CD4-positive, alpha-beta T cell treated with Interleukin-17A for 1 hour (primary cell): ENCODE measurements at regions not wholly inside any gene's neighbourhood (a gene's known extent, or its start where the extent isn't known, plus 50 kb on each side); places are given as distances from the start of the nearest gene placed in this dataset.
"Not testable (repeated sequence)": the region's sequence is repeated elsewhere in the genome, so short reads cannot be mapped to it uniquely, and the experiment has no call there.

Experiments used
- DNase-seq: peaks from one replicate; pipeline ENCODE4 v3.0.0-alpha.2; 2020

DNA sequence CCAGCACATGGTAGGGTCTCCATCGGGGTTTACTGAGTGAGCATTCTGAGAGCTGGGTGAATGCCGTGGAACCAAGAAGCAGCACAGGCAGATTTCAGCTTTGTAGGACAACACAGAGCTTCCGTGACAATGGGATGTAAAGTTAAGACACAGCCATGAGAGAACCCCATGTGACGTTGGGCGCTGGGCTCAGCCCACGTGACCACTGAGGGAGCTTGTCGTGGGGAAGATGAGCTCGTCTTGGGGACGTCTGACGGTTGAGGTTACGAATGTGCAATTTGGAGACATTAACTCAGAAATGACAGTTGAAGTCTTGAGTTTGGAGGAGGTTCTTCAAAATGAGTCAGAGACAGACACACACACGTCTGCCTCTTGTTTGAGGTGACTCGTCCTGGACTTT lies 51.5 kb upstream of the MUC20 start:
- not testable (repeated sequence) for DNase-seq

GRCh38 chr3:195668131-195668766 lies 52.5 kb upstream of the MUC20 start:
- DNase-seq = not testable (repeated sequence)

- DNase-seq = not testable (repeated sequence)
Measured at GRCh38 chr3:195665311-195665710, 55.5 kb upstream of the MUC20 start.

GRCh38 chr3:195664131-195664530 lies 56.6 kb upstream of the MUC20 start:
- DNase-seq = not testable (repeated sequence)

- DNase-seq = not testable (repeated sequence)
Measured at GRCh38 chr3:195659136-195659533, 61.6 kb upstream of the MUC20 start.

DNA sequence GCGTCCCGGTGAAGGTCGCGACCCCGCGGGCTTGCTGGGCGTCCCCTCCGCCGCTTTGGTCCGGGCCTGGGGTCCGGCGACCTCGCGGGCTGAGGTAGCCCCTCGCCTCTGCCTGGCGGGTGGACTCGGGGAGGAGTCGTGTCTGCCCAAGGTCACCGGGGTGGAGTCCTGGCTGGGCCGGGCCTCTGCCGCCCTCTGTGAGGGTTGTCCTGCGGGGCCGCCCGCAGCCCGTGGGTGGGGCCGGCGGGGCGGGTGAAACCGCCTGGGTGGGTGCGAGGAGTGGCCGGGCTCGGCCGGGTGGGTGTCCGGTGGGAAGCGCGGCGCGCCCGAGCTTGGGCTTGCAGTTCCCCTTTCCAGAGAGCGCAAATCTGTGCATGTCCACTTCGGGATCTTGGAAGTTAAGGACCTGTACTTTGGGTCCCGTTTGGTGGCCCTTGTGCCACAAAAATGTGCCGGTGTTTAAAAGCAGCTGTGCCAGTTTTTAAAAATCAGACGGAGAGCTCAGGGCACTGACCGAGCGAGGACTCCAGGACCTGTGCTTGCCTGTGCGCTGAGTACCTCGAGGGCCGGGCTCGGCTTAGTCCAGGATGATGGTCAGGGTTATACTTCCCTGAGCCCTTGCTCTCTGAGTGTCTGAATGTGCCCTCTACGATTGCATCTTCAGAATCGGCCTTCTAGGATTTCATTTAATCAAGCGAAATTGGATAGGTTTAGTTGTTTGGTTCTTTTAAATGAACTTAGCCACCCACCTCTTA lies 62.2 kb upstream of the MUC20 start:
- peak; percentile 24 for DNase-seq

DNA sequence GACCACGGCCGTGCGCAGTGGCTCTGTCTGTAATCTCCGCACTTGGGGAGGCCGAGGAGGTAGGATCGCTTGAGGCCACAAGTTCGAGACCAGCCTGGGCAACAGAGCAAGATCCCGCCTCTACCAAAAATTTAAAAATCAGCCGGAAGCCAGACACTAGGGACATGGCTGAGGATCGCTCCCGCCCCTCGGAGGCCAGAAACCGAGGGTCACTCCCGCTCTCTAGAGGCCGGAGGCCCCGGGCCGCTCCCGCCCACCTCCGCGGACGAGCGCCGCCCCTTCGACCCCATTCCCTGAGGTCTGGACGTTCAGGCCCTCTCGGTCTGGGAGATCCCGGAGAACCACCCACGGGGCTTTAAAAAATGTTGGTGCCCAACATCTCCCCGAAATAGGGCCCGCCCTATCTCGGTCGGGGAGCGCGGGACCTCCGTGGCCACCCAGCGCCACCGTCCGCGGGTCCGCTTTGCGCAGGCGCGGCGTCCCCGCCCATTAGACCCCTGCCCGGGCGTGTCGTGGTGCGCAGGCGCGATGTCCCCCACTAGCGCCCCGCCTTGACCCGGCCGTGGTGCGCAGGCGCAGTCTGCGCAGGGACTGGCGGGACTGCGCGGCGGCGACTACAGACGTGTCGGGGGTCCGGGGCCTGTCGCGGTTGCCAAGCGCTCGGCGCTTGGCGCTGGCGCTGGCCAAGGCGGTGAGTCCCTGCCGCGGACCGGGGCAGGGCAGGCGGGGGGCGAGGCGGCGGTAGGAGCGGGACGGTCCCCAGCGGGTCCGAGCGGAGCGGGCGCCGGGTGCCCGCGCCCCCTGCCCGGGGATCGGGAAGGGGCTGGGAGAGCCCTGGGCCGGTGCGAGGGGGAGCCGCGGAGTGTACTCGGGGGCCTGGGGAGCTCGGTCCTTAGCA lies 63.1 kb upstream of the MUC20 start:
- DNase-seq = peak; percentile 95

DNA sequence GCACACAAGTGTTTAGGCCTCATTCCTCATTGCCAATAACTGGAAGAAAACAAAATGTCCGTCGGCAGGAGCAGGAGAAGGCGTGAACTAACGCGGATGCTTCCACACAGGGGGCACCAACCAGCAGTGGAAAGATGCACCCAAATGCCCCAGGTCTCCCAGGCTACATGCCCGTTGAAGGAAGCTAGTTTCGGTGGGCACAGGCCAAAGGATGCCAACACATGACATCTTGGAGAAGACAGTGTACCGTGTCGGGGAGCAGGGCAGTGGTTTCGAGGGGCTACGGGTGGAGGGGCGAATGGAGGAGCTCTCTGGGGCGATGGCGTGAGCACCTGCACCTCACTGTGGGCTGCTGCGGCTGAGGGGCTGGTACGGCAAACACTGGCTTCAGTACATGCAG lies 64.7 kb upstream of the MUC20 start:
- DNase-seq = not testable (repeated sequence)

GRCh38 chr3:195654746-195655145 lies 66.0 kb upstream of the MUC20 start:
- not testable (repeated sequence) for DNase-seq

- not testable (repeated sequence) for DNase-seq
Measured at GRCh38 chr3:195654138-195654537, 66.6 kb upstream of the MUC20 start.

GRCh38 chr3:195653641-195654040 lies 67.1 kb upstream of the MUC20 start:
- DNase-seq = peak; percentile 46

GRCh38 chr3:195647912-195648702 lies 64.4 kb upstream of the APOD start:
- DNase-seq = not testable (repeated sequence)

DNA sequence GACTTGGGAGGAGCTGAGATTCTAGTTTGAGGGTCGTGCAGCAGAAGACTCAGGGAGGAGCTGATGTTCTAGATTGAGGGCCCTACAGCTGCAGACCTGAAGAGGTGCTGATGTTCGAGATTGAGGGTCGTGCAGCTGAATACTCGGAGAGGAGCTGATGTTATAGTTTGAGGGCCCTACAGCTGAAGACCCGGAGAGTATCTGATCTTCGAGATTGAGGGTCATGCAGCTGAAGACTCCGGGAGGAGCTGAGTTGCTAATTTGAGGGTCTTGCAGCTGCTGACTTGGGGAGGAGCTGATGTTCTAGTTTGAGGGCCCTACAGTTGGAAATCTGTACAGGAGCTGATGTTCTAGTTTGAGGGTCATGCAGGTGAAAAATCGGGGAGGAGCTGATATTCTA lies 62.1 kb upstream of the APOD start:
- DNase-seq = not testable (repeated sequence)

DNA sequence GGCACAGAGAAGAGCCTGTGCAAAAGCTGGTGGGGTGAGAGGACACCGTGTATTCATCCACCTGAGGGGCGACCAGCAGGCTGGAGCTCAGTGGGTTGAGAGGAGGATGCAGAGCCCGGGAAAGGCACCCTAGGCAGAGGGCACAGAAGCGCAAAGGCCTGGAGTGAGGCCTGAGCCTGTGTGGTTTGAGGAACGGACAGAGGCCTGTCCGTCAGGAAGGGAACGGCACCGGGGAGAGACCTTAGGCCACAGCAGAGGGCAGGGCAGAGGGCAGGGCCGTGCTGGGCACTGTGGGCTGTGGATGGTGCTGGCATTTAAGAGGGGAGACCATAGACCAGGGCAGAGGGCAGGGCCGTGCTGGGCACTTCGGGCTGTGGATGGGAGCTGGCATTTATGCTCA lies 59.5 kb upstream of the APOD start:
- not testable (repeated sequence) for DNase-seq

DNA sequence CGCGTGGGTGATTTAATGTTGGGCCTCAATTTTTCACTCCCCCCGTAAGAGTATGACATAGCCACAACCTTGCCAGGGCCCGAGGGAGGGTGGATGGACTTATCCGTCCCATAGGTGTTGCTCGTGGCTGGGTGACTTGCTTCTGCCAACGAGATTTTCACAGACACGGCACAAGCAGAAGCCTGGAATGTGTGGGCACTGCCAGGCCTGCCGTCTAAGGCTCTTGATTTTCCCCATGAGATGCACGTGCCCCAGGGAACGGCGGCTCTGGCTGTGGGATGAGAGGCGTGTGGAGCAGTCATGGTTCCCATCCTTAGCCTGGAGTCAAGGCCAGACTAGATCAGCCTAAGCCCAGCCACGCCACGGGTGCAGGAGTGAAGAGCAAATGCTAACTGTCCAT lies 58.6 kb upstream of the APOD start:
- DNase-seq = not testable (repeated sequence)

- DNase-seq = not testable (repeated sequence)
Measured at GRCh38 chr3:195638456-195638855, 54.7 kb upstream of the APOD start.

GRCh38 chr3:195637473-195638233 lies 53.9 kb upstream of the APOD start:
- DNase-seq = not testable (repeated sequence)

- not testable (repeated sequence) for DNase-seq
Measured at GRCh38 chr3:195637011-195637410, 53.3 kb upstream of the APOD start.

DNA sequence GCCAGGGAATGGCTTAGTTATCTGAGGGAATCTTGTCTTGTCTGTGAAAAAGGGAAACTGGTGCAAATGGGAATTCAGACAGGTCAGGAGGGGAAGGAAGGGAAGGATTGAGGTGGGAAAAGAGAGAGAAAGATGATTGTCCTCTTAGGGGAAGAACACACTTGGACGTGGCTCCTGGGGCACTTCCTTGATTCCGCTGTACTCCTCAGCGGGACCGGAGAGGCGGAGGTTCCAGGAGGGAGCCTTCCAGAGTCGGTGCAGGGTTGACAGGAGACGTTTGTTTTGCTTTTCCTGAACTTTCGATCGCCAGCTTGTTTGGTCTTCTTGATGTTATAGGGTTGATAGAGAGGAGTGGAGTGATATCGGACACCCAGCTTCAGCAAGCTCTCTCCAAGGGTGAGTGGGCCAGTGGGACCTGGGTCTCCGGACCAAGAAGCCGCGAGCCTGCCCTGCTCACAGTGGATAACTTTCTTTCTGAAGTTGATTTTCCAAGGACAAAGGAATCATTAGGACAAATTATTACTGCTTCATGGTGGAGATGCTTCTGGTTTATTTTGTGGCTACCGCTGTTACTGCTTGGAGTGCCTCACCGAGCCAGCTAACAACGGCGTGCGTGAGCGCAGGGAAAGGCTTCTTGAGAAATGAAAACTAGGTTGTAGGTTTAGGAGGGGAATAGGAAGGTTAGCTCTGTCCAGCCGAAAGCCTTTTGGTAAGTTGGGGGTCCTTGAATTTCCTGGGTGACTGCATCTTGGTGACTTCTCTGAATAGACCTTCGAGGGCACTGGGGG lies 52.4 kb upstream of the APOD start:
- not testable (repeated sequence) for DNase-seq

DNA sequence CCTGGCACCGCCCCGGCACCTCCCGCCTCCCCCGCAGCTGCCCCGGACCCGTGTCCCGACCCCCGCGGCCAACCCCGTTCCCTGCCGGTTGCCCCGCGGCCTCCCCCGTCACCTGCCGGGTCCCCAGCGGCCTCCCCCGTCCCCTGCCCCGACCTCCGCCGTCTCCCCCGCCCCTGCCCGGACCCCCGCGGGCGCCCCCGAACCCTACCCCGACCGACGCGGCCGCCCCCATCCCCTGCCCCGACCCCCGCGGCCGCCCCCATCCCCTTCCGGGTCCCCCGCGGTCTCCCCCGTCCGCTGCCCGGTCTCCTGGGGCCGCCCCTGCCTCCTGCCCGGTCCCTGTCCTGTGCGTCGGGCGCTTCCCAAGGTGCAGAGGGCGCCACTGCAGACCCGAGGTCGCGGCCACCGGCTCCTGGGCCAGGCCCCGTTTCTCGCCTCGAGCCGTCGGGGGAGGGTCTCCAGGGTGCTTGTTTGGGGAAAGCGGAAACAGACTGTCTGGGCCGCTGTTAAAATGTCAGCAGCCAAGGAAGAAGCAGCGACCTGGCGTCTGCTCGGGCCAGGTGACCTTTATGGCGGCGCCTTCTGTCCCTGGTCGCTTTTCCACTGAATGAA lies 51.6 kb upstream of the APOD start:
- not testable (repeated sequence) for DNase-seq
